ENCODE measurements at regions not wholly inside any gene's neighbourhood (a gene's known extent, or its start where the extent isn't known, plus 50 kb on each side); places are given as distances from the start of the nearest gene placed in this dataset.

DNA sequence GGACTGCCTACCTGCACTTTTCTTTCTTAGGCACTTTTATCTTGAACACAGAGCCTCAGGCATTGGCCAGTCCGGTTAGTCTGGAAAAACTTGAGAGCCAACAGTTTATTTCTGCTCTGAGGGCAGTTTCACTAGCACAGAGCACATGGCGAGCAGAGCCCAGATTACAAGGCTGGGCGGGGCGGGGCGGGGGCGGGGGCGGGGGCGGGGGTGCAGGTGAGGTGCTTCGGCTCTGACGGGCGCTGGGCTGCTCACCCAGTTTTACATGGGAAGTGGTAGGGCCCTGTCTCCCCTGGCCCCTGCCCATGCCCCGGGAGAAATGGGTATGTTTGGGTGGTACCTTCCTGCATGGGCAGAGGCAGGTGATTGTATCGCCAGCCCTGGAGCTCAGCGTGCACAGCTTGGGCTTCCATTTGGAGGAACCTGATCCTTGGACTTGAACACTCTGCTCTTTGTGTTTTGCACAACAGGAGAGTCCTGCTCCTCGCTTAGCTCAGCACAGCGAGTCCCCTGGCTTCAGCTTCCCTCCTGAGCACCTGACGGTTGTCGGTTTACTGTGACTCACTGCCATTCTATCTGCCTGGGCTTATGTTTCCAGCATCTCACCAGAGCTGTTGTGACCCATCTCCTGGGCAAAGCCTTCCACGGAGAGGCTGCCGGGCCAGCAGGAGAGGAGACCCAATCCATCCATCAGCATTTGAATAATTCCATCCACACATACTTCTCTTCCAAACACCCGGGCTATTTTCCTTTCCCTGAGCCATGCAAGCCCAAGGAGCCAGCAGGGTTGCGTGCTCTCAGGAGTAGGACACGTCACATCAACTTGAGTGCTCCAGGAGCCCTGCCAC is 108.5 kb downstream of the ARF6 start:
- Mint-ChIP-seq H3K4me1 (peaks cover 65% of the 10 kb centered on the region), H3K27ac (peak overlapping the region; percentile 97 to 99), H3K27me3 (no peaks in the 10 kb centered on the region), H3K4me3 (peak overlapping the region; percentile 76 to 81), H3K9me3 (no peaks in the 10 kb centered on the region)
- peak; percentile 70 for ATAC-seq
- DNase-seq: peak; percentile 84 to 88

DNA sequence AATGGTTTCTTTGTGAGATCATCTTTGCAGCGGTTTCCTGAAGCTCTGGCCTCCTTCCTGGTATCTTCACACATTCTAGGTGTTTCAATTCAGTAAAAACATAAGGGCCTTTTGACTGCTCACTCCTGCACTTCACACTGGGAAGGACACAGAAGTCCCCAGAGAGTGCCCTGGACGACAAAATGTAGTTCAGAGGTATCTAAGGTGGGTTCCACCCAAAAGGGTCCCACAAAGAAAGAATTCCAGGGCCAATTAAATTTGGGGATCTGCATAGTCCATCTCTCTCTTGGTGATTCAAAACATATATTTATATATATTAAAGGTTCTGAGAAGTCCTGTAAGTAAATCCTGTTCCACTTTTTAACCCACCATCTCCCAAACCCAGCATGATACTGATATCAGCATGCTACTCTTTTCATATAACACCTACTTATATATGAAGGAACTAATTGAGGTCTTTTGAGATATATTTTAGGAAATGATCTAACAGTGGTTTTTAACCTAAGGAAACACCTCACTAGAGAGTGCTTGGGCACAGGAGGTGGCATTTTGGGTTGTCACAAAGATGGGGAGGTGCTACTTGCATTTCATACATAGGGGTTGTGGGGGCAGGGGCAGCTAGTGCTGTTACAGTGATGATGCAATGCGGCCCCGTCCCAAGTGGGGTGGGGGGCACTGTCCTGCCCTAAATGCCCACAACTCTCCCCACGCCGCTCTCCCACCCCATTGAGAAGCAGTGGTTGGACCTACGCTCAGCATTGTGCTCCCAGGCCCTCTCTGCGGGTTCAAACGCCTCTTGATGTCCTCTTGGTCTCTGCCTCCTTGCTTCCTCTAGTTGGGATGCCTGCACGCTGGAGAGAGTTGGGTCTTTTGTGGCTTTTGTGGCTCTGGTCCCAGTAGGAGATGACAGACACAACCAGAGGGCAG is 109.4 kb downstream of the ARF6 start:
- Mint-ChIP-seq H3K9me3 (no peaks in the 10 kb centered on the region), H3K27ac (peak overlapping the region; percentile 99), H3K4me1 (peaks cover 61% of the 10 kb centered on the region), H3K27me3 (no peaks in the 10 kb centered on the region), H3K4me3 (peak overlapping the region; percentile 76 to 81)
- ATAC-seq: peak; percentile 29
- peak; percentile 61 to 89 for DNase-seq

DNA sequence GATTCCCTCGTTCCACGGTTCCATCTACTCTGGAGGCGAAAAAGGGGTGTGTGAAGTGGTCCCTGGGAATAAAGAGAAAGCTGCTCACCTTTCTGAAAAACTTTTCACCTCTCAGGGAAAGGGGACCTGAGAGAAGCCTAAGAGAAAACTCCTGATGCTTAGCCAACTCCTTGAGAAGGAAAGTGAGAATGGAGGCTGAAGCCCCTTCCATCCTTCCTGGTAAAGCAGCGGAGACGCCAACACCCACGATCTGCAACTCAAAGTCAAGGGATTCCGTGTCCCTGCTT is 110.0 kb downstream of the ARF6 start:
- Mint-ChIP-seq H3K27me3 (no peaks in the 10 kb centered on the region), H3K4me1 (peaks cover 55% of the 10 kb centered on the region), H3K27ac (peak overlapping the region; percentile 99), H3K9me3 (no peaks in the 10 kb centered on the region), H3K4me3 (peak overlapping the region; percentile 76 to 81)
- DNase-seq (no peak), ATAC-seq (no peak)

GRCh38 chr14:50003213-50004021 is 110.5 kb downstream of the ARF6 start:
- peak; percentile 16 for ATAC-seq
- peaks cover 50% of the 10 kb centered on the region for H3K4me1 Mint-ChIP-seq
- H3K27ac Mint-ChIP-seq: peak overlapping the region; percentile 99
- peak overlapping the region; percentile 76 to 81 for H3K4me3 Mint-ChIP-seq
- H3K9me3 Mint-ChIP-seq: no peaks in the 10 kb centered on the region
- no peaks in the 10 kb centered on the region for H3K27me3 Mint-ChIP-seq
- DNase-seq: peak; percentile 79 to 88

- Mint-ChIP-seq H3K27me3 (no peaks in the 10 kb centered on the region), H3K4me1 (peaks cover 30% of the 10 kb centered on the region), H3K9me3 (no peaks in the 10 kb centered on the region), H3K4me3 (no peak overlapping the region), H3K27ac (no peak overlapping the region)
- no peak for ATAC-seq
- no peak for DNase-seq
Observed at GRCh38 chr14:50006141-50006540, 110.2 kb downstream of the VCPKMT start.

DNA sequence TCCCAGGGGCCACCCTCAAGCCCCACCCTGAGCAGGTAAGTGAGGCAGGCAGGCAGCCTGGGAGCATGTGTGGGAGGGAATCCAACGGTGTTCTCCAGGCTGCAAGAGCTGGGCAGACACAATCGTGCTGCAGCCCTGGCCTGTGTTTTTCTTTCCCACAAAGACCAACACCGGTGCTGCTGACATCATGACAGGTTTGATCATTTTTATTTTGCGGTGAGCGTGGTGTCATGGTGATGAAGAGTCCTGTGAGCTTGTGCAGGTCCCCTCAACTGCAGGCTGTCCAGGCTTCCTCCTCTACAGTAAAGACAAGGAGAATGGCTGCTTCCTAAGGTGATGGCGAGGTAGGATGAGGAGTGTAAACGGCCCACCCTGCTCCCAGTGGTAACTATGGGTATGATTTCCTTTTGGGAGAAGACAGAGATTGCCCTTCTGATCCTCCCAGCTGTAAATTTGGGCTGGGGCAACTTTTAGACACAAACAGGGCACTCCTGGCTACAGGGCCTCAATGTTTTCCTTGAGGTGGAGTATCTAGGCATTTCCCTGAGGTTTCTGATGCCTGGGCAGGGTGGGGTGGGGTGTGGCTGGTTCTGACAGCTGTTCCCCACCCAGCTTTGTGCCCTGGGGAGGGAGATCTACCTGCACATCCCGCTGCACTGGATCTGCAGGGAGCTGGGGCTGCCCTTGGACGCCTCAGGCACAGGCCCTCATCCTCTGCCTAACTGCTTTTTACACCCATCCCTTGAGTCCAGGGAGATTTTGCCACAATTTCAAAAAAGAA is 109.1 kb downstream of the VCPKMT start:
- Mint-ChIP-seq H3K27ac (no peak overlapping the region), H3K4me3 (no peak overlapping the region)

DNA sequence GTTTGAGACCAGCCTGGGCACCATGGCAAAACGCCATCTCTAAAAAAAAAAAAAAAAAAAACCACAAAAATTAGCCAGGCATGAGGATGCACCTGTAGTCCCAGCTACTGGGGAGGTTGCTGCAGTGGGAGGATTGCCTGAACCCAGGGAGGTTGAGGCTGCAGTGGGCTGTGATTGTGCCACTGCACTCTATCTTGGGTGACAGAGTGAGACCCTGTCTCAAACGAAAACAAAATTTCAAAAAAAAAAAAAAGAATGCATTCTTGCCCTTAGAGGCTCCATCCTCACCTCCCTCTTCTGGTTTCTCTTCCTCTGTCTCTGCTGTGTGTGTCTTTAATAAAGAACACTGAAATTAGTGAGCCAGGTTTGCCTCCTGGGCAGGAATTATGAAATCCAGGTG is 107.8 kb downstream of the VCPKMT start:
- Mint-ChIP-seq H3K27me3 (no peaks in the 10 kb centered on the region), H3K4me3 (no peak overlapping the region), H3K4me1 (peaks cover 29% of the 10 kb centered on the region), H3K9me3 (no peaks in the 10 kb centered on the region), H3K27ac (no peak overlapping the region)
- DNase-seq (no peak), ATAC-seq (no peak)

More for the DNA sequence above, 109.1 kb downstream of the VCPKMT start:
- peaks cover 29% of the 10 kb centered on the region for H3K4me1 Mint-ChIP-seq
- ATAC-seq: no peak
- no peak for DNase-seq
- no peaks in the 10 kb centered on the region for H3K9me3 Mint-ChIP-seq
- no peaks in the 10 kb centered on the region for H3K27me3 Mint-ChIP-seq

DNA sequence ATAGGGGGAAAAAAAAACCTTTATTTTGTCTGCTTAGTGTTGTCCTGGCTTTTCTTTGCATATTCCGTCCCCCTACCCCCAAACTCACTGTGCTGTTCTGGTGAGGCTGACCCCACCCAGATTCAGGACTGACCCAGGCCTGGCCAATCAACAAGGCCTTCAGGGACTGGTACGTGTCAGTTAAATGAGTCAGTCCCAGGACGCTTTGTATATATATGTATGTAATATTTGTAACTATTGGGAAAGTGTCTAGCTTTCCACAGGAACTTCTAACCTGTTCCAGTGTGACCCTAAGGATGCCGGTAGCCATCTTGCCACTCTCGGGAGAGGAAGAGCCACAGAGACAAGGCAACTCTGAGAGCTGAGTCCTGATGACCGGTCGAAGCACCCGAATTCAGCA is 107.4 kb downstream of the VCPKMT start:
- H3K9me3 Mint-ChIP-seq: no peaks in the 10 kb centered on the region
- H3K27ac Mint-ChIP-seq: peak overlapping the region; percentile 54 to 69
- H3K4me3 Mint-ChIP-seq: no peak overlapping the region
- ATAC-seq (no peak), DNase-seq (no peak)
- H3K4me1 Mint-ChIP-seq: peaks cover 27% of the 10 kb centered on the region
- H3K27me3 Mint-ChIP-seq: no peaks in the 10 kb centered on the region

DNA sequence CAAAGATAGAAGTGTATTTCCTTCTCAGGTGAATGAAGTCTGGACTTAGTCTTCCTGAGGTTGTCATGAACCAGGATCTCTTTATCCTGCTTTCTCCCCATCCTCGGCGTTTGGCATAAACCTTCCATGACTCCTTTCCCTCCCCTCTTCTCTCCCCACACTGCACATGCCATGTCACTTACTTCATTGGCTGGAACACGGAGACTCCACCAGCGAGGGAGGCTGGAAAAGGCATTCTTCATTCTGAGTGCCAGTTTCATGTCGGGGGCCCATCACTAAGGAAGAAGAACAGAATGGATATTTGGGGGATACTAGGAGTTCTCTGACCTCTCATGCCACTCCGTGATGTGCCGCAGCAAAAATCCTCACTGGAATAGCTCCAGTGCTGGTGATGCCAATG is 105.6 kb downstream of the VCPKMT start:
- Mint-ChIP-seq H3K4me1 (peaks cover 27% of the 10 kb centered on the region), H3K27ac (no peak overlapping the region), H3K9me3 (peaks cover 0 to under 1% of the 10 kb centered on the region in 2 donors), H3K27me3 (no peaks in the 10 kb centered on the region), H3K4me3 (no peak overlapping the region)
- DNase-seq (no peak), ATAC-seq (no peak)

DNA sequence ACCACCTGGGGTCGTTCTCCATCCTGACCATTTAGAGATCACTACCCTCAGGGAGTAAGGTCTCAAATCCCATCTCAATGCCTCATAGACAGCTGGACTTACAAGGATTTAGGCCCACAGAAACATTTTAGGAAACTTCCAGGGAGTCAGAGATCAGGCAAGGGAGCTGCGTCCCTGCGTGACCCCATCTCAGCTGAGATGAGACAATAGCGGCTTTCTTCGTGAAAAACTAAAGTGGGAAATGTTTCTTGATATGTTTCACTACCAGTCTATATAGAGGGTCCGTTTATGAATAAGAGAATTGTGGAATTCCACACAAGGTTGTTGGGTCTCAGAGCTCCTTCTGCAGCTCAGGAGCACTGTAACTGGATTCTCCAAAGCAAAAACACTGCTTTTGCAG is 105.1 kb downstream of the VCPKMT start:
- no peak overlapping the region for H3K27ac Mint-ChIP-seq

DNA sequence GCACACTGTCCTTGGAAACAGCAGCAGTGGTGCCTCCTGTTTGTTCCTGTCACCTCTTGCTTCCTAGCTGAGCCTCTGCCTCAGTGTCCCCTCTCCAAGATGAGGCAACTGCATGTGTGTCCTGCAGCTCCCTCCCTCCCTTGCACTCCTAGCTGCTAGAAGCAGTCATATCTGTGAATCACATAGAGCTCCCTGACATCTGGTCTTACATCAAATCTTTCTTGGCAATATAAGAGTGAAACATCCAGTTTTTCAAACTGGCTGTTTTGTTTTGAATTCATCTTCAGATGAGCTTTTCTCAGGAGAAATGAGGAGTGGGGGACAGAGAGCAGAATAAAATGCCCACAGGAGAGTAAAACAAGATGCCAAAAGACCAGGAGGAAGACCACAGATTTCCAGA is 103.7 kb downstream of the VCPKMT start:
- no peaks in the 10 kb centered on the region for H3K27me3 Mint-ChIP-seq
- no peak overlapping the region for H3K4me3 Mint-ChIP-seq
- DNase-seq (no peak), ATAC-seq (no peak)
- H3K4me1 Mint-ChIP-seq: peaks cover 46% of the 10 kb centered on the region
- H3K9me3 Mint-ChIP-seq: peaks cover 0 to 6% of the 10 kb centered on the region in 2 donors
- no peak overlapping the region for H3K27ac Mint-ChIP-seq

More for the DNA sequence above, 105.1 kb downstream of the VCPKMT start:
- no peaks in the 10 kb centered on the region for H3K27me3 Mint-ChIP-seq
- peaks cover 0 to 6% of the 10 kb centered on the region in 2 donors for H3K9me3 Mint-ChIP-seq
- ATAC-seq (no peak), DNase-seq (no peak)
- H3K4me3 Mint-ChIP-seq: no peak overlapping the region
- peaks cover 32% of the 10 kb centered on the region for H3K4me1 Mint-ChIP-seq

- Mint-ChIP-seq H3K4me1 (peaks cover 48% of the 10 kb centered on the region), H3K9me3 (peaks cover 0 to 6% of the 10 kb centered on the region in 2 donors), H3K4me3 (no peak overlapping the region), H3K27ac (peak overlapping the region in 1 of 2 donors; percentile 66), H3K27me3 (no peaks in the 10 kb centered on the region)
- peak; percentile 31 for ATAC-seq
- DNase-seq: no peak
Observed at GRCh38 chr14:50013198-50013918, 103.0 kb downstream of the VCPKMT start.

GRCh38 chr14:50013934-50014333 is 102.4 kb downstream of the VCPKMT start:
- Mint-ChIP-seq H3K4me3 (no peak overlapping the region), H3K27ac (no peak overlapping the region), H3K27me3 (no peaks in the 10 kb centered on the region), H3K4me1 (peaks cover 44% of the 10 kb centered on the region), H3K9me3 (peaks cover 0 to 6% of the 10 kb centered on the region in 2 donors)
- DNase-seq (no peak), ATAC-seq (no peak)

DNA sequence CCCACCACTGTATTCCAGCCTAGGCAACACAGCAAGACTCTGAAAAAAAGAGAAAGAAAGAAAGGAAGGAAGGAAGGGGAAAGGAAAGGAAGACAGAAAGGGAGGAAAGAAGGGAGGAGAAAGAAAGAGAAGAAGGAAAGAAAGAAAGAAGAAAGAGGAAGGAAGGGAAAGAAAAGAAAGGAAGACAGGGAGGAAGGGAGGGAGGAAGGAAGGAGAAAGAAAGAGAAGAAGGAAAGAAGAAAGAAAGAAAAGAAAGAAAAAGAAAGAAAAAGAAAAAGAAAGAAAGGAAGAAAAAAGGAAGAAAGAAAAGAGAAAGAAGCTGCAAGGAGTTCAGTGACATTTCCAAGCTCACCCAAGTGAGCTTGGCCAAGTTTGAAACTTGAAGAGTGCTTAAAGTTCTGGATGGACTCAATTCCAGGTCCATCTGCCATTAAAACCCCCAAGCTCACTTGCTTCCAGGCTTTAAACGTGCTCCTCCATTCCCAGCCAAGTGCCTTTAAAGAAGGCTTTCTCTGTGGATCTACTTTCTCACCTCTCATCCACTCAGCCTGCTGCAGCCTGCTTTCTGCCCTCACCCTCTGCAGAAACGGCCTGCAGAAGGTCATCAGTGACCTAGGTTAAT is 101.5 kb downstream of the VCPKMT start:
- ATAC-seq: no peak
- no peaks in the 10 kb centered on the region for H3K27me3 Mint-ChIP-seq
- no peak for DNase-seq
- peaks cover 47% of the 10 kb centered on the region for H3K4me1 Mint-ChIP-seq
- H3K27ac Mint-ChIP-seq: peak overlapping the region in 1 of 2 donors; percentile 7
- no peak overlapping the region for H3K4me3 Mint-ChIP-seq
- H3K9me3 Mint-ChIP-seq: peaks cover 8 to 11% of the 10 kb centered on the region in 2 donors

All from stimulated activated naive CD8-positive, alpha-beta T cell treated with anti-CD3 and anti-CD28 coated beads, Interleukin-15, amount 100 ng/mL, for 72 hours (primary cell).